ENCODE measurements at regions not wholly inside any gene's neighbourhood (a gene's known extent, or its start where the extent isn't known, plus 50 kb on each side); places are given as distances from the start of the nearest gene placed in this dataset.

DNA sequence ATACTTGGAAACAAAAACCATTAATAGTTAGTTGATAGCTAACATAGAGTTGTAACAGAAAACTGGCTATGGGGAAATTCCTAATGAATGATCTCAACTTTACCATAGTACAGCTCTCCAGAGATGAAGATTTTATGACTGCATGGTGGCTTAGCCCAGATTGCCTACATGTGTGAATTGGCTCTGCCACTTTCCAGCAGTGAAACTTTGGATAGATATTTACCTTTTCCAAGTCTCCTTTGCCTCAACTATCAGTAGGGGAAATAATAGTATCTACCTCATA is 161.1 kb downstream of the LACC1 start (continued):
- TF ChIP-seq, protein P1, sequence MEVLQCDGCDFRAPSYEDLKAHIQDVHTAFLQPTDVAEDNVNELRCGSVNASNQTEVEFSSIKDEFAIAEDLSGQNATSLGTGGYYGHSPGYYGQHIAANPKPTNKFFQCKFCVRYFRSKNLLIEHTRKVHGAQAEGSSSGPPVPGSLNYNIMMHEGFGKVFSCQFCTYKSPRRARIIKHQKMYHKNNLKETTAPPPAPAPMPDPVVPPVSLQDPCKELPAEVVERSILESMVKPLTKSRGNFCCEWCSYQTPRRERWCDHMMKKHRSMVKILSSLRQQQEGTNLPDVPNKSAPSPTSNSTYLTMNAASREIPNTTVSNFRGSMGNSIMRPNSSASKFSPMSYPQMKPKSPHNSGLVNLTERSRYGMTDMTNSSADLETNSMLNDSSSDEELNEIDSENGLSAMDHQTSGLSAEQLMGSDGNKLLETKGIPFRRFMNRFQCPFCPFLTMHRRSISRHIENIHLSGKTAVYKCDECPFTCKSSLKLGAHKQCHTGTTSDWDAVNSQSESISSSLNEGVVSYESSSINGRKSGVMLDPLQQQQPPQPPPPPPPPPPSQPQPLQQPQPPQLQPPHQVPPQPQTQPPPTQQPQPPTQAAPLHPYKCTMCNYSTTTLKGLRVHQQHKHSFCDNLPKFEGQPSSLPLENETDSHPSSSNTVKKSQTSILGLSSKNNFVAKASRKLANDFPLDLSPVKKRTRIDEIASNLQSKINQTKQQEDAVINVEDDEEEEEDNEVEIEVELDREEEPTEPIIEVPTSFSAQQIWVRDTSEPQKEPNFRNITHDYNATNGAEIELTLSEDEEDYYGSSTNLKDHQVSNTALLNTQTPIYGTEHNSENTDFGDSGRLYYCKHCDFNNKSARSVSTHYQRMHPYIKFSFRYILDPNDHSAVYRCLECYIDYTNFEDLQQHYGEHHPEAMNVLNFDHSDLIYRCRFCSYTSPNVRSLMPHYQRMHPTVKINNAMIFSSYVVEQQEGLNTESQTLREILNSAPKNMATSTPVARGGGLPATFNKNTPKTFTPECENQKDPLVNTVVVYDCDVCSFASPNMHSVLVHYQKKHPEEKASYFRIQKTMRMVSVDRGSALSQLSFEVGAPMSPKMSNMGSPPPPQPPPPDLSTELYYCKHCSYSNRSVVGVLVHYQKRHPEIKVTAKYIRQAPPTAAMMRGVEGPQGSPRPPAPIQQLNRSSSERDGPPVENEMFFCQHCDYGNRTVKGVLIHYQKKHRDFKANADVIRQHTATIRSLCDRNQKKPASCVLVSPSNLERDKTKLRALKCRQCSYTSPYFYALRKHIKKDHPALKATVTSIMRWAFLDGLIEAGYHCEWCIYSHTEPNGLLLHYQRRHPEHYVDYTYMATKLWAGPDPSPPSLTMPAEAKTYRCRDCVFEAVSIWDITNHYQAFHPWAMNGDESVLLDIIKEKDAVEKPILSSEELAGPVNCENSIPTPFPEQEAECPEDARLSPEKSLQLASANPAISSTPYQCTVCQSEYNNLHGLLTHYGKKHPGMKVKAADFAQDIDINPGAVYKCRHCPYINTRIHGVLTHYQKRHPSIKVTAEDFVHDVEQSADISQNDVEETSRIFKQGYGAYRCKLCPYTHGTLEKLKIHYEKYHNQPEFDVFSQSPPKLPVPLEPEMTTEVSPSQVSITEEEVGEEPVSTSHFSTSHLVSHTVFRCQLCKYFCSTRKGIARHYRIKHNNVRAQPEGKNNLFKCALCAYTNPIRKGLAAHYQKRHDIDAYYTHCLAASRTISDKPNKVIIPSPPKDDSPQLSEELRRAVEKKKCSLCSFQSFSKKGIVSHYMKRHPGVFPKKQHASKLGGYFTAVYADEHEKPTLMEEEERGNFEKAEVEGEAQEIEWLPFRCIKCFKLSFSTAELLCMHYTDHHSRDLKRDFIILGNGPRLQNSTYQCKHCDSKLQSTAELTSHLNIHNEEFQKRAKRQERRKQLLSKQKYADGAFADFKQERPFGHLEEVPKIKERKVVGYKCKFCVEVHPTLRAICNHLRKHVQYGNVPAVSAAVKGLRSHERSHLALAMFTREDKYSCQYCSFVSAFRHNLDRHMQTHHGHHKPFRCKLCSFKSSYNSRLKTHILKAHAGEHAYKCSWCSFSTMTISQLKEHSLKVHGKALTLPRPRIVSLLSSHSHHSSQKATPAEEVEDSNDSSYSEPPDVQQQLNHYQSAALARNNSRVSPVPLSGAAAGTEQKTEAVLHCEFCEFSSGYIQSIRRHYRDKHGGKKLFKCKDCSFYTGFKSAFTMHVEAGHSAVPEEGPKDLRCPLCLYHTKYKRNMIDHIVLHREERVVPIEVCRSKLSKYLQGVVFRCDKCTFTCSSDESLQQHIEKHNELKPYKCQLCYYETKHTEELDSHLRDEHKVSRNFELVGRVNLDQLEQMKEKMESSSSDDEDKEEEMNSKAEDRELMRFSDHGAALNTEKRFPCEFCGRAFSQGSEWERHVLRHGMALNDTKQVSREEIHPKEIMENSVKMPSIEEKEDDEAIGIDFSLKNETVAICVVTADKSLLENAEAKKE (CRISPR knock-in tag; IDR thresholded peaks at IDR 0.05): no peak
- TF ChIP-seq ZNF114 (CRISPR knock-in tag; IDR thresholded peaks at IDR 0.05): no peak

GRCh38 chr13:44044547-44045179 is 165.0 kb downstream of the LACC1 start:
- no peaks in the 10 kb centered on the region for H3K27me3 Mint-ChIP-seq (ENCODE audit: insufficient read depth, low read depth, poor library complexity)
- H3K27me3 ChIP-seq (ENCODE audit: insufficient read depth): no peaks in the 10 kb centered on the region
- no peaks in the 10 kb centered on the region for H3F3A ChIP-seq (replicated peaks; ENCODE audit: low read depth)
- H3K4me2 ChIP-seq: no peak overlapping the region
- no peaks in the 10 kb centered on the region for H3K9me2 ChIP-seq (ENCODE audit: insufficient read depth)
- H3K27ac Mint-ChIP-seq: no peak overlapping the region
- ATAC-seq (no peak), DNase-seq (ENCODE audit: low spot score) (no peak)
- no peak overlapping the region for H3K27ac ChIP-seq (ENCODE audit: low read depth)
- H3K79me2 ChIP-seq (replicated peaks; ENCODE audit: insufficient read depth): no peaks in the 10 kb centered on the region
- no peaks in the 10 kb centered on the region for H4K20me1 ChIP-seq (replicated peaks; ENCODE audit: insufficient read depth)
- no peak overlapping the region for H3K4me3 ChIP-seq
- no peak overlapping the region for H3K4me3 Mint-ChIP-seq
- no peaks in the 10 kb centered on the region for H3K36me3 ChIP-seq (ENCODE audit: insufficient read depth)
- H3K4me1 ChIP-seq (ENCODE audit: insufficient read depth): no peaks in the 10 kb centered on the region
- peak overlapping the region; percentile 82; the same call in 1 of the 2 replicates for H2AFZ ChIP-seq
- peaks cover 22% of the 10 kb centered on the region for H3K4me1 Mint-ChIP-seq
- no peaks in the 10 kb centered on the region for H3K36me3 Mint-ChIP-seq (ENCODE audit: low read depth)
- H3K9me3 Mint-ChIP-seq: no peaks in the 10 kb centered on the region
- TF ChIP-seq EZH2 (IDR thresholded peaks at IDR 0.05; ENCODE audit: low read depth, unreplicated experiment) (no peak), CTCF (conservative IDR thresholded peaks at IDR 0.05; ENCODE audit: low read depth in 2 of 2) (no peak), JUNB (IDR thresholded peaks at IDR 0.05; ENCODE audit: unreplicated experiment) (no peak), POLR2AphosphoS5 (IDR thresholded peaks at IDR 0.05; ENCODE audit: low read depth) (no peak), ZNF114 (CRISPR knock-in tag; IDR thresholded peaks at IDR 0.05) (no peak), ZNF331 (CRISPR knock-in tag; IDR thresholded peaks at IDR 0.05; ENCODE audit: low read depth) (no peak), CREB1 (CRISPR knock-in tag; IDR thresholded peaks at IDR 0.05; ENCODE audit: low read depth) (no peak), STAT1 (IDR thresholded peaks at IDR 0.05; ENCODE audit: unreplicated experiment) (no peak)
- TF ChIP-seq, protein P2, sequence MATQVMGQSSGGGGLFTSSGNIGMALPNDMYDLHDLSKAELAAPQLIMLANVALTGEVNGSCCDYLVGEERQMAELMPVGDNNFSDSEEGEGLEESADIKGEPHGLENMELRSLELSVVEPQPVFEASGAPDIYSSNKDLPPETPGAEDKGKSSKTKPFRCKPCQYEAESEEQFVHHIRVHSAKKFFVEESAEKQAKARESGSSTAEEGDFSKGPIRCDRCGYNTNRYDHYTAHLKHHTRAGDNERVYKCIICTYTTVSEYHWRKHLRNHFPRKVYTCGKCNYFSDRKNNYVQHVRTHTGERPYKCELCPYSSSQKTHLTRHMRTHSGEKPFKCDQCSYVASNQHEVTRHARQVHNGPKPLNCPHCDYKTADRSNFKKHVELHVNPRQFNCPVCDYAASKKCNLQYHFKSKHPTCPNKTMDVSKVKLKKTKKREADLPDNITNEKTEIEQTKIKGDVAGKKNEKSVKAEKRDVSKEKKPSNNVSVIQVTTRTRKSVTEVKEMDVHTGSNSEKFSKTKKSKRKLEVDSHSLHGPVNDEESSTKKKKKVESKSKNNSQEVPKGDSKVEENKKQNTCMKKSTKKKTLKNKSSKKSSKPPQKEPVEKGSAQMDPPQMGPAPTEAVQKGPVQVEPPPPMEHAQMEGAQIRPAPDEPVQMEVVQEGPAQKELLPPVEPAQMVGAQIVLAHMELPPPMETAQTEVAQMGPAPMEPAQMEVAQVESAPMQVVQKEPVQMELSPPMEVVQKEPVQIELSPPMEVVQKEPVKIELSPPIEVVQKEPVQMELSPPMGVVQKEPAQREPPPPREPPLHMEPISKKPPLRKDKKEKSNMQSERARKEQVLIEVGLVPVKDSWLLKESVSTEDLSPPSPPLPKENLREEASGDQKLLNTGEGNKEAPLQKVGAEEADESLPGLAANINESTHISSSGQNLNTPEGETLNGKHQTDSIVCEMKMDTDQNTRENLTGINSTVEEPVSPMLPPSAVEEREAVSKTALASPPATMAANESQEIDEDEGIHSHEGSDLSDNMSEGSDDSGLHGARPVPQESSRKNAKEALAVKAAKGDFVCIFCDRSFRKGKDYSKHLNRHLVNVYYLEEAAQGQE (IDR thresholded peaks at IDR 0.05; ENCODE audit: unreplicated experiment): no peak
